Subcutaneous abdominal adipose tissue (tissue), 5 donors: ENCODE measurements at regions not wholly inside any gene's neighbourhood (a gene's known extent, or its start where the extent isn't known, plus 50 kb on each side); places are given as distances from the start of the nearest gene placed in this dataset.
"Not testable (repeated sequence)": the region's sequence is repeated elsewhere in the genome, so short reads cannot be mapped to it uniquely, and the experiment has no call there.

Experiments
- H3K27ac ChIP-seq: one replicate; pipeline ENCODE4 v1.7.0; 2013; ENCODE audit warnings: low read depth, mild to moderate bottlenecking, inconsistent platforms, low read length, moderate library complexity
- H3K27me3 ChIP-seq, 5 donors: one replicate each; pipeline ENCODE4 v1.7.0; 2013; ENCODE audit warnings: low read length in 5 of 5, inconsistent platforms in 1 of 5; ENCODE audit not compliant: control insufficient read depth in 5 of 5, insufficient read depth in 4 of 5
- H3K36me3 ChIP-seq, 5 donors: one replicate each; pipeline ENCODE4 v1.7.0; 2013; ENCODE audit warnings: low read length in 5 of 5; ENCODE audit not compliant: control insufficient read depth in 5 of 5, insufficient read depth in 5 of 5
- H3K4me1 ChIP-seq, 5 donors: one replicate each; pipeline ENCODE4 v1.7.0; 2013; ENCODE audit warnings: low read length in 5 of 5, mild to moderate bottlenecking in 3 of 5, moderate library complexity in 1 of 5; ENCODE audit not compliant: control insufficient read depth in 5 of 5, insufficient read depth in 5 of 5
- H3K4me3 ChIP-seq, 5 donors: one replicate each; pipeline ENCODE4 v1.7.0; 2013; ENCODE audit warnings: low read length in 5 of 5, low read depth in 1 of 5
- H3K9ac ChIP-seq, 5 donors: one replicate each; pipeline ENCODE4 v1.7.0; 2013; ENCODE audit warnings: low read length in 5 of 5, mild to moderate bottlenecking in 4 of 5, moderate library complexity in 3 of 5
- H3K9me3 ChIP-seq, 5 donors: one replicate each; pipeline ENCODE4 v1.7.0; 2013; ENCODE audit warnings: low read length in 5 of 5; ENCODE audit not compliant: control insufficient read depth in 5 of 5
- donor health status: healthy.
- donor health status: healthy.
- donor health status: healthy.
- donor health status: healthy.
- donor health status: healthy.

DNA sequence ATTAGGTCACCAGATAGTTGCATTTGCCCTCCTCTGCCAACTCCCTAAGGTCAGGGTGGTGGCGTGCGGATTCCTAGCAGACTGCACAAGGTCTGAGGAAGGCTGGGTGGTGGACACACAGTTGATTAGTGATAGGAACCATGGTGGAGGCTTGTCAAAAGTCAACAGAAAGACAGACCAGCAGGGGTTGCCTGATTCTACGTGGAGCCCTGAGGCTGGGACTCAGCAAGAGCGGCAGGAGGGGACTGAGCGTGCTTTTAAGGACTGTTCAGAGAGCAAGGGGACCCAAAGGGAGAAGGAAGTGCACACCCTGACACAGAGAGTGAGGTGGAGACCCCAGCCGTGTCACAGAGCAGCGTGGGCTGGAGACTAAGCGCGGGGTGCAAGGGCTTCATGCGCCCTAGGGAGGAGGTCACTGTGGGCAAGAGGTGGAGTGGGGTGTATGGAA is 513.2 kb downstream of the RNF144A start:
- Histone ChIP-seq H3K4me1 (peaks cover 0 to 15% (median 12%) of the 10 kb centered on the region in 5 donors), H3K27me3 (peaks cover 0 to 13% (median 3%) of the 10 kb centered on the region in 5 donors), H3K4me3 (peak overlapping the region in 2 of 5 donors; percentile 40 to 59), H3K9me3 (peaks cover 0 to 12% (median 5%) of the 10 kb centered on the region in 5 donors), H3K36me3 (no peaks in the 10 kb centered on the region), H3K9ac (peak overlapping the region in 1 of 5 donors; percentile 30), H3K27ac (no peak overlapping the region)

DNA sequence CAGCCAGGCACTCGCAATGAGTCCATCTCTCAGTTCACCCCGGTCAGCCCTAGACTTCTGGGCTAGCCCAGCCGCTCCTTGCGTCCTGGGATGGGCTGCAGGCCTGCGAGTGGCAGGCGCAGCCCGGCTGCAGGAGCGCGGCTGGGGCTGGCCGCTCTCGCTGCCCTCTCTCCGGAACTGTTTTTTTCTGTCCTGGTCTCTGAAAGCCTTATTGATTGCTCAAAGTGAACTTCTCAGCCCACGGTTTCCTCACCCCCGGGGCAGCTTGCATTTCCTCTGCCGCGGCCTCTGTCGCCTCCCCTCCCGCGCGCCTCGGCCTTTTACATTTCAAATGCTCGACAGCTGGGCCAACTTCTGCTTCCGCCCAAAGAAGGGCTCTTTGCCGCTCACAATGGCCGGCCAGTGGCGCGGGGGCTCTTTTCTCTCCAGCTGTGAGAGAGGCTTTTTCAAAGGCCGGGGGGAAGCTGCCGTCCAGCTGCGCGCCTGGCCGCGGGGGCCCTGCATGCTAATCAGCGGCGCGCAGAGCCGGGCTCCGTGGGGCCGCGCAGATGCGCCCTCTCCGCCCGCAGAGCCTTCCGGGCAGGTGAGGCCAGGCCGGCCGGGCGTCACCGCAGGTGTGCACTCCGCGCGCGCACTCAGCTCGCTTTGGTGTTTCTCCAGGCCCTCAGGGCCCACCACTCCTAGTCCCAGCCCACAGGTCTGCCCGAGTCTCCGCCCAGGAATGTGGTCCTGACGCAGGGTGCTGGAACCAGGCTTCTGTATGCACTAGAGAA is 513.8 kb downstream of the RNF144A start:
- Histone ChIP-seq H3K4me1 (peaks cover 0 to 15% (median 12%) of the 10 kb centered on the region in 5 donors), H3K9ac (peak overlapping the region in 1 of 5 donors; percentile 30), H3K9me3 (peaks cover 0 to 12% (median 5%) of the 10 kb centered on the region in 5 donors), H3K27me3 (peaks cover 0 to 13% (median 3%) of the 10 kb centered on the region in 5 donors), H3K36me3 (no peaks in the 10 kb centered on the region), H3K27ac (no peak overlapping the region), H3K4me3 (peak overlapping the region in 4 of 5 donors; percentile 40 to 59 (median 46))

DNA sequence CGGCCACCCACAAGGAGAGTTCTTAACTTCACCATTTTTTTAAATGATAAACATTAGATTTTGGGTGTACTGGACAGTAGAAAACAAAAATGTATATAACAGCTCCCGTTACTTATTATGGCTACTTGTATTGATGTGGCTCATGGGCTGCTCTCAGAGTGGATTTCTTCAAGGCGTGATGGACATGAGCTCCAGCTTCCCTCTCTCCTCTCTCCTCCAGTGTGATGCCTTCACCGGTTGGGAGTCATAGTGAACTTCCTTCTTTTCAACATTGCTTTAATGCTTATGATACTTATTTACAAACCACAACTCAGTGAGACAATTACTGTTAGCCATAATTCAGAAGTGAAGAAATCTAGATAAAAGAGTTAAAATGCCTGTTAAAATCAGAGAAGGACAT is 515.2 kb downstream of the RNF144A start:
- H3K9ac ChIP-seq, result no peak overlapping the region
- H3K27ac ChIP-seq, result no peak overlapping the region
- peaks cover 0 to 24% (median 14%) of the 10 kb centered on the region in 5 donors for H3K4me1 ChIP-seq
- peaks cover 0 to 12% (median 5%) of the 10 kb centered on the region in 5 donors for H3K9me3 ChIP-seq
- no peak overlapping the region for H3K4me3 ChIP-seq
- no peaks in the 10 kb centered on the region for H3K36me3 ChIP-seq
- peaks cover 0 to 13% (median 3%) of the 10 kb centered on the region in 5 donors for H3K27me3 ChIP-seq

DNA sequence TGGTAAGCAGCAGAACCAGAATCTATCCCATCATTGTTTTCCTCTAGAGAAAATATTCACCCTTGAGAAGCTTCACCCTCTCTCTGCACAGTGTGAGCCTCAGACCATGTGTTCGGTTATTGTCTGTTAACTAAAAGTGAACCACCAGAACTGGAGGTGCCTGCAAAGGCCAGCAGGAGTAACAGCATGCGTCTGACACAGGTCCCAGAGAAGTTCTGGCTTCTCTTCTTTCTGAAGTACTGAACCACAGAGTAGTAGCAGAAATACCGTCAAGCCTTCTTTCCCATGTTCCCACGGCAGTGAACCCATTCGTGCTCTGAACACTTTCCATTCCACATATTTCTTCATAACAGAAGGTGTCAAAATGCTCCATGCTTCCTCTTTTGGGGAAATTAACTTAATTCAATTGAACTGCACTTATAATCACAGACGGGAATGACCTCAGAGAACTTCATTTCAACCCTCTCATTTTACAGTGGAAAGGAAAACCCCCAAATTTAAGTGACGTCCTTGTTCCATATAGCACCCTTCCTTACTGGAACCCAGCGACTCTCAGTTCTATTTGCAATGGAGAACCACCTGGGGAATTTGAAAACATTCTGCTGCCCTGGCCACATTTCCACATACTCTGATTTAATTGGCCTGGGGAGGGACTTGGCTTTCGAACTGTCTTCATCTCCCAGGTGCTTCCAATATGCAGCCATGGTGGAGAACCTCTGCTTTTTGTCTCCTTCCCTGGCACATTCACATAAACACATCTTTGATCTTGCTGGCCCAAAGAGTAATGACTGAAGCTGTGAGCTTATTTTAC is 519.1 kb downstream of the RNF144A start:
- H3K9me3 ChIP-seq, result peaks cover 0 to 12% (median 5%) of the 10 kb centered on the region in 5 donors
- H3K9ac ChIP-seq, result no peak overlapping the region
- H3K36me3 ChIP-seq, result no peaks in the 10 kb centered on the region
- no peak overlapping the region for H3K4me3 ChIP-seq
- H3K27me3 ChIP-seq, result no peaks in the 10 kb centered on the region
- no peak overlapping the region for H3K27ac ChIP-seq
- peaks cover 0 to 18% (median 7%) of the 10 kb centered on the region in 5 donors for H3K4me1 ChIP-seq

DNA sequence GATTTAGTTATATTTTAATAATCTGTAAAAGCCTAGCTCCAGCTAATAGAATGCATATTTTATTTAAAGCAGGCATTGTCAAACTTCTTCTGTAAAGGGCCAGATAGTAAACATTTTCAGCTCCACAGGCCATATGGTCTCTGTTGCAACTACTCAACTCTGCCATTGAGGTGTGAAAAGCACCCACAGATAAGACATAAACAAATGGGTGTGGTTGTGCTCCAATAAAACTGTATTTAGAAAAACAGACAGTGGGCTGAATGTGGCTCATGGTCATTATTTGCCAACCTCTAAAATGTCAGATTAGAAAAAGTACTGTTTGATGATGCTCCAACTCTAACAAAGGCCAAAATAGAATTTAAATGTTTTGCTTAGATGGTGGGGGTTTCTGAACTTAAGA is 519.9 kb downstream of the RNF144A start:
- Histone ChIP-seq H3K9ac (no peak overlapping the region), H3K27me3 (no peaks in the 10 kb centered on the region), H3K27ac (no peak overlapping the region), H3K36me3 (no peaks in the 10 kb centered on the region), H3K4me1 (peaks cover 0 to 17% (median 5%) of the 10 kb centered on the region in 5 donors), H3K9me3 (peaks cover 0 to 12% (median 5%) of the 10 kb centered on the region in 5 donors), H3K4me3 (no peak overlapping the region)

GRCh38 chr2:7437716-7438632 is 520.8 kb downstream of the RNF144A start:
- no peak overlapping the region for H3K4me3 ChIP-seq
- no peak overlapping the region for H3K27ac ChIP-seq
- no peaks in the 10 kb centered on the region for H3K27me3 ChIP-seq

GRCh38 chr2:7438855-7439254 is 521.6 kb downstream of the RNF144A start:
- Histone ChIP-seq H3K4me3 (no peak overlapping the region), H3K27me3 (no peaks in the 10 kb centered on the region), H3K27ac (no peak overlapping the region), H3K9ac (no peak overlapping the region), H3K36me3 (no peaks in the 10 kb centered on the region), H3K4me1 (peaks cover 0 to 17% (median 5%) of the 10 kb centered on the region in 5 donors), H3K9me3 (peaks cover 0 to 4% (median 2%) of the 10 kb centered on the region in 5 donors)

More at GRCh38 chr2:7437716-7438632, 520.8 kb downstream of the RNF144A start:
- Histone ChIP-seq H3K36me3 (no peaks in the 10 kb centered on the region), H3K4me1 (peaks cover 0 to 17% (median 5%) of the 10 kb centered on the region in 5 donors), H3K9me3 (peaks cover 0 to 8% (median 4%) of the 10 kb centered on the region in 5 donors), H3K9ac (no peak overlapping the region)

GRCh38 chr2:7440977-7441376 is 523.8 kb downstream of the RNF144A start:
- H3K36me3 ChIP-seq, result no peaks in the 10 kb centered on the region
- H3K9me3 ChIP-seq, result no peaks in the 10 kb centered on the region
- H3K4me3 ChIP-seq, result no peak overlapping the region
- H3K4me1 ChIP-seq, result peaks cover 0 to 17% (median 5%) of the 10 kb centered on the region in 5 donors
- H3K9ac ChIP-seq, result no peak overlapping the region
- H3K27me3 ChIP-seq, result no peaks in the 10 kb centered on the region
- no peak overlapping the region for H3K27ac ChIP-seq

GRCh38 chr2:7441841-7442240 is 524.6 kb downstream of the RNF144A start:
- not testable (repeated sequence) for H3K27ac ChIP-seq, H3K9me3 ChIP-seq

More at GRCh38 chr2:7441841-7442240, 524.6 kb downstream of the RNF144A start:
- peaks cover 0 to 13% (median 5%) of the 10 kb centered on the region in 5 donors for H3K4me1 ChIP-seq
- not testable (repeated sequence) for H3K27me3 ChIP-seq, H3K36me3 ChIP-seq, H3K4me3 ChIP-seq, H3K9ac ChIP-seq
